H1 (cell line): ENCODE measurements at regions not wholly inside any gene's neighbourhood (a gene's known extent, or its start where the extent isn't known, plus 50 kb on each side); places are given as distances from the start of the nearest gene placed in this dataset.

Experiments
- CTCF ChIA-PET: fragments of 300-600 bp; sonication (Branson Sonifier 250); formaldehyde crosslinking; loops from one replicate; lab custom pipeline; 2021; ENCODE audit not compliant: partially characterized antibody; lab: Charles Lee
- POLR2A ChIA-PET: fragments of 300-600 bp; sonication (Branson Sonifier 250); formaldehyde crosslinking; loops from one replicate; lab custom pipeline; 2021; ENCODE audit warnings: inconsistent platforms; ENCODE audit not compliant: partially characterized antibody; lab: Charles Lee
- DNase-seq, 2 experiments: peaks; one replicate each; pipeline versions ENCODE4 v3.0.0 to v3.0.0-alpha.2; 2010 to 2022; ENCODE audit warnings: low spot score in 2 of 2, low read depth in 1 of 2, mixed read lengths in 1 of 2
- FAIRE-seq: peaks from 2 replicates; lab custom pipeline; 2011; peaks lifted over from hg19 to GRCh38; lab: Jason Lieb, UNC
- H2AFZ ChIP-seq: 2 replicates; pipeline ENCODE4 v1.8.1; 2012; ENCODE audit warnings: low read length, inconsistent platforms
- H2AK5ac ChIP-seq: 2 replicates; pipeline ENCODE4 v1.6.1; 2013; ENCODE audit warnings: low read depth, low read length
- H2BK120ac ChIP-seq: replicated peaks from 2 replicates; pipeline ENCODE3; 2013; ENCODE audit warnings: low read depth, low read length, inconsistent platforms
- H2BK12ac ChIP-seq: 2 replicates; pipeline ENCODE4 v1.6.1; 2013; ENCODE audit warnings: low read depth, low read length
- H2BK15ac ChIP-seq: 2 replicates; pipeline ENCODE4 v1.6.1; 2013; ENCODE audit warnings: low read length
- H2BK20ac ChIP-seq: 2 replicates; pipeline ENCODE4 v1.6.1; 2013; ENCODE audit warnings: low read length
- H2BK5ac ChIP-seq: 2 replicates; pipeline ENCODE4 v1.6.1; 2013; ENCODE audit warnings: low read depth, low read length
- H3K14ac ChIP-seq: 2 replicates; pipeline ENCODE4 v1.6.1; 2013; ENCODE audit warnings: inconsistent platforms; ENCODE audit not compliant: insufficient read length
- H3K18ac ChIP-seq: 2 replicates; pipeline ENCODE4 v1.6.1; 2013; ENCODE audit warnings: low read length; ENCODE audit errors: extremely low read depth
- H3K23ac ChIP-seq: 2 replicates; pipeline ENCODE4 v1.6.1; 2013; ENCODE audit warnings: inconsistent platforms; ENCODE audit not compliant: insufficient read length
- H3K23me2 ChIP-seq: 2 replicates; pipeline ENCODE4 v1.6.1; 2013; ENCODE audit warnings: low read depth, low read length
- H3K27ac ChIP-seq: 2 replicates; pipeline ENCODE4 v1.6.1; 2011; ENCODE audit warnings: low read depth, low read length, inconsistent platforms
- H3K27me3 ChIP-seq, 4 experiments: replicated peaks in 1 of 4; 1 replicate in 1 of 4; 2 replicates in 3 of 4; pipeline versions ENCODE4 v1.6.1 to v1.8.1; 2011 to 2013; ENCODE audit warnings: low read length in 3 of 4, mild to moderate bottlenecking in 3 of 4, inconsistent platforms in 2 of 4, mixed read lengths in 2 of 4, moderate library complexity in 1 of 4; ENCODE audit not compliant: control insufficient read depth in 3 of 4, insufficient read depth in 3 of 4; ENCODE audit errors: extremely low read depth in 1 of 4
- H3K36me3 ChIP-seq, 4 experiments: 2 replicates each; pipeline versions ENCODE4 v1.6.1 to v1.8.1; 2011 to 2013; ENCODE audit warnings: mild to moderate bottlenecking in 4 of 4, low read length in 3 of 4, moderate library complexity in 2 of 4, control low read depth in 1 of 4, inconsistent platforms in 1 of 4; ENCODE audit not compliant: insufficient read depth in 4 of 4, control insufficient read depth in 2 of 4
- H3K4ac ChIP-seq: replicated peaks from 2 replicates; pipeline ENCODE3; 2013; ENCODE audit warnings: low read length, low read depth, mixed read lengths, inconsistent platforms; ENCODE audit not compliant: insufficient read length
- H3K4me1 ChIP-seq, 4 experiments: replicated peaks in 1 of 4; 1 replicate in 1 of 4; 2 replicates in 3 of 4; pipeline versions ENCODE4 v1.6.1 to v1.8.1; 2011 to 2013; ENCODE audit warnings: low read length in 3 of 4, inconsistent platforms in 2 of 4, mixed read lengths in 1 of 4; ENCODE audit not compliant: insufficient read depth in 4 of 4, control insufficient read depth in 3 of 4
- H3K4me2 ChIP-seq, 2 experiments: 2 replicates each; pipeline versions ENCODE4 v1.6.1 to v1.8.1; 2011 to 2013; ENCODE audit warnings: low read depth in 2 of 2, low read length in 2 of 2, control low read depth in 1 of 2, inconsistent platforms in 1 of 2, mild to moderate bottlenecking in 1 of 2; ENCODE audit not compliant: insufficient read depth in 1 of 2
- H3K4me3 ChIP-seq, 4 experiments: fragments of 200-600, 300-600 bp in 1 of 4; sonication (generic), shearing (Covaris generic), sonication (Bioruptor Twin) in 1 of 4; 2 replicates each; pipeline versions ENCODE4 v1.5.1 to v1.8.1; 2011 to 2016; ENCODE audit warnings: low read length in 4 of 4, low read depth in 3 of 4, control low read depth in 2 of 4, inconsistent platforms in 2 of 4, mild to moderate bottlenecking in 2 of 4, mixed read lengths in 1 of 4, moderate library complexity in 1 of 4; ENCODE audit not compliant: insufficient read depth in 2 of 4; ENCODE audit errors: extremely low read depth in 1 of 4
- H3K56ac ChIP-seq: replicated peaks from 2 replicates; pipeline ENCODE3; 2013; ENCODE audit warnings: low read depth, mild to moderate bottlenecking, mixed read lengths, low read length, inconsistent platforms; ENCODE audit not compliant: insufficient read length
- H3K79me1 ChIP-seq: 2 replicates; pipeline ENCODE4 v1.6.1; 2013; ENCODE audit warnings: low read depth, low read length, control low read depth
- H3K79me2 ChIP-seq, 2 experiments: 2 replicates each; pipeline versions ENCODE4 v1.6.1 to v1.8.1; 2012 to 2013; ENCODE audit warnings: low read length in 2 of 2, mild to moderate bottlenecking in 2 of 2, inconsistent platforms in 1 of 2; ENCODE audit not compliant: insufficient read depth in 2 of 2, control insufficient read depth in 1 of 2
- H3K9ac ChIP-seq, 4 experiments: replicated peaks in 1 of 4; 1 replicate in 1 of 4; 2 replicates in 3 of 4; pipeline versions ENCODE4 v1.6.1 to v1.8.1; 2011 to 2013; ENCODE audit warnings: low read depth in 3 of 4, low read length in 3 of 4, control low read depth in 2 of 4, mild to moderate bottlenecking in 2 of 4, moderate library complexity in 2 of 4, inconsistent platforms in 1 of 4; ENCODE audit errors: extremely low read depth in 1 of 4
- H3K9me3 ChIP-seq, 2 experiments: 2 replicates each; pipeline versions ENCODE4 v1.6.1 to v1.8.1; 2012 to 2013; ENCODE audit warnings: mild to moderate bottlenecking in 2 of 2, moderate library complexity in 2 of 2, control low read depth in 1 of 2, inconsistent platforms in 1 of 2, low read depth in 1 of 2, low read length in 1 of 2, mixed read lengths in 1 of 2; ENCODE audit not compliant: insufficient read depth in 2 of 2
- H4K20me1 ChIP-seq, 2 experiments: replicated peaks in 1 of 2; 2 replicates each; pipeline versions ENCODE3 to v1.8.1; 2011 to 2013; ENCODE audit warnings: inconsistent platforms in 2 of 2, low read length in 2 of 2, mild to moderate bottlenecking in 1 of 2; ENCODE audit not compliant: insufficient read depth in 2 of 2, control insufficient read depth in 1 of 2
- H4K5ac ChIP-seq: 2 replicates; pipeline ENCODE4 v1.6.1; 2013; ENCODE audit warnings: low read length, low read depth, mixed read lengths, inconsistent platforms; ENCODE audit not compliant: insufficient read length
- H4K8ac ChIP-seq: 2 replicates; pipeline ENCODE4 v1.8.0; 2013; ENCODE audit warnings: mild to moderate bottlenecking, moderate library complexity, low read length, inconsistent platforms; ENCODE audit not compliant: insufficient read depth; ENCODE audit errors: extremely low read depth
- H4K91ac ChIP-seq: replicated peaks from 2 replicates; pipeline ENCODE3; 2013; ENCODE audit warnings: low read length, mixed read lengths, inconsistent platforms; ENCODE audit not compliant: insufficient read length
- BCL11A ChIP-seq, 2 experiments: IDR thresholded peaks; one replicate each; pipeline ENCODE4 v1.6.1; 2011; ENCODE audit warnings: low read depth in 2 of 2, low read length in 2 of 2, mild to moderate bottlenecking in 2 of 2
- GTF2F1 ChIP-seq: IDR thresholded peaks from 2 replicates; pipeline ENCODE4 v1.6.1; 2012; ENCODE audit warnings: low read depth, low read length, improper control_type of control experiment, borderline replicate concordance
- NANOG ChIP-seq: IDR thresholded peaks from 2 replicates; pipeline ENCODE4 v1.6.1; 2011; ENCODE audit warnings: low read length, low read depth, mild to moderate bottlenecking, inconsistent platforms; ENCODE audit not compliant: insufficient read depth, poor library complexity, severe bottlenecking
- POLR2A ChIP-seq, 2 experiments: IDR thresholded peaks; 1 replicate in 1 of 2; 2 replicates in 1 of 2; pipeline ENCODE4 v1.6.1; 2011; ENCODE audit warnings: low read depth in 2 of 2, low read length in 2 of 2, mild to moderate bottlenecking in 2 of 2; ENCODE audit errors: control extremely low read depth in 1 of 2
- POLR2AphosphoS5 ChIP-seq: IDR thresholded peaks from 2 replicates; pipeline ENCODE4 v1.6.1; 2011; ENCODE audit warnings: low read depth, low read length
- POU5F1 ChIP-seq: IDR thresholded peaks from 2 replicates; pipeline ENCODE4 v1.6.1; 2011; ENCODE audit warnings: low read depth, mild to moderate bottlenecking, low read length, moderate library complexity
- RXRA ChIP-seq: IDR thresholded peaks from 2 replicates; pipeline ENCODE4 v1.6.1; 2011; ENCODE audit warnings: low read depth, mild to moderate bottlenecking, low read length, moderate library complexity; ENCODE audit not compliant: insufficient read depth
- SAP30 ChIP-seq: fragments of 300-600 bp; sonication (generic); IDR thresholded peaks from 2 replicates; pipeline ENCODE4 v1.7.1; 2012; ENCODE audit warnings: low read length, moderate library complexity, mild to moderate bottlenecking, inconsistent platforms; ENCODE audit not compliant: insufficient read depth, insufficient replicate concordance
- SIRT6 ChIP-seq: IDR thresholded peaks from one replicate; pipeline ENCODE4 v1.7.1; 2012; ENCODE audit warnings: low read length, inconsistent platforms
- TBP ChIP-seq: IDR thresholded peaks from 2 replicates; pipeline ENCODE4 v1.6.1; 2011; ENCODE audit warnings: low read depth, low read length, improper control_type of control experiment
- TEAD4 ChIP-seq: IDR thresholded peaks from 2 replicates; pipeline ENCODE4 v1.6.1; 2012; ENCODE audit warnings: low read depth, low read length, inconsistent platforms, mixed read lengths
- WGBS, 2 experiments: shearing (Covaris generic) in 1 of 2; methylation state at CpG; one replicate each; pipeline versions ENCODE4 v1.1.6 to v1.1.7; 2013 to 2015; ENCODE audit warnings: low lambda C conversion rate in 2 of 2, mixed read lengths in 2 of 2, inconsistent platforms in 1 of 2, low coverage in 1 of 2, missing lambda C conversion rate in 1 of 2; ENCODE audit not compliant: insufficient replicate concordance in 2 of 2, insufficient coverage in 1 of 2, insufficient read length in 1 of 2; ENCODE audit errors: extremely low coverage in 1 of 2, missing lambda C conversion rate in 1 of 2; 5-methylcytosine and 5-hydroxymethylcytosine counted together
- TF ChIP-seq, protein P1 (sequence below): IDR thresholded peaks from 2 replicates; pipeline ENCODE4 v1.6.1; 2011; ENCODE audit warnings: low read length, improper control_type of control experiment
- TF ChIP-seq, protein P2 (sequence below): IDR thresholded peaks from 2 replicates; pipeline ENCODE4 v1.6.1; 2012; ENCODE audit warnings: inconsistent platforms

DNA sequence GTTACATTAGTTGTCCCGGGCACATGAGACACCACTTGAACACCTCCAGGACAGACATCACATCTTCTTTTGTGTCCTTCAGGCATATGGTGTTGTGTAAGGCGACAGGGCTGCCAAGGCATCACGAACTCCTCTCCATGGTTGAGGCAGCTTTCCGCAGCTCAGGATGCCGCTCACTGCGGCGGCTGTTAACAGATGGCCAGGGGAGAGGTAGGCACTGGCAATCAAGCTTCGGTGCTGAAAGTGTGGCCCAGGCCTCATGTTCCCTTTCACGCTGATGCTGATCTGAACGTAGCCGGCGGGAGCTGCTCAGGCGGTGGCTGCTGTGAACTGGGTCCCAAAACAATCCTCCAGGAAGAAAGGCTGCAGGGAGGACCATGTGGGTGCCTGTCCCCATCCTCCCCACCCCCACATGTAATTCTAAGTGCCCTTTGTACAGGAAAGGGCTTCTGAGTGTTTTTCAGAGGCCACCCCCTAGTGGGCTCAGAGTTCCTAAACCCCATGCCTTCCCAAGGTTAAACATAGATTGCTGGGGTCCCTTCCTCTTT is 287.1 kb upstream of the AJAP1 start:
- WGBS, 2 experiments = 90% methylated on average over 13 of the region's 13 CpGs; no CpG with 5 or more reads in 1 of the 2 experiments
- H3K14ac ChIP-seq = no peak overlapping the region
- peak overlapping the region; percentile 5 for H4K91ac ChIP-seq
- no peak overlapping the region for H2BK120ac ChIP-seq
- H3K27me3 ChIP-seq = no peaks in the 10 kb centered on the region
- H2BK20ac ChIP-seq = no peak overlapping the region
- FAIRE-seq (no peak), DNase-seq (no peak)
- H2AFZ ChIP-seq = no peak overlapping the region
- H3K56ac ChIP-seq = no peak overlapping the region
- H3K9ac ChIP-seq = no peak overlapping the region
- peaks cover 31 to 64% of the 10 kb centered on the region in 2 experiments for H3K9me3 ChIP-seq
- no peaks in the 10 kb centered on the region for H3K79me2 ChIP-seq
- no peaks in the 10 kb centered on the region for H3K36me3 ChIP-seq
- no peaks in the 10 kb centered on the region; a peak in 1 of 7 replicates for H3K4me1 ChIP-seq
- POLR2A ChIA-PET = no interaction called here
- no peak overlapping the region for H3K18ac ChIP-seq
- no peak overlapping the region for H3K4me3 ChIP-seq
- no peak overlapping the region for H3K23ac ChIP-seq
- H3K4me2 ChIP-seq = no peak overlapping the region
- H4K5ac ChIP-seq = no peak overlapping the region
- H2AK5ac ChIP-seq = 0 out of 2 replicates have a peak overlapping the region, but pooled peaks have one; percentile 39
- CTCF ChIA-PET = no interaction called here
- H4K20me1 ChIP-seq = peaks cover 0 to 3% of the 10 kb centered on the region in 2 experiments
- H3K23me2 ChIP-seq = peaks cover 10% of the 10 kb centered on the region; the same call in 1 of the 2 replicates
- no peak overlapping the region for H3K4ac ChIP-seq
- no peak overlapping the region for H2BK5ac ChIP-seq
- H4K8ac ChIP-seq = peak overlapping the region; percentile 83
- H2BK12ac ChIP-seq = no peak overlapping the region
- H2BK15ac ChIP-seq = no peak overlapping the region
- H3K79me1 ChIP-seq = no peaks in the 10 kb centered on the region
- H3K27ac ChIP-seq = no peak overlapping the region
- TF ChIP-seq, protein P1, sequence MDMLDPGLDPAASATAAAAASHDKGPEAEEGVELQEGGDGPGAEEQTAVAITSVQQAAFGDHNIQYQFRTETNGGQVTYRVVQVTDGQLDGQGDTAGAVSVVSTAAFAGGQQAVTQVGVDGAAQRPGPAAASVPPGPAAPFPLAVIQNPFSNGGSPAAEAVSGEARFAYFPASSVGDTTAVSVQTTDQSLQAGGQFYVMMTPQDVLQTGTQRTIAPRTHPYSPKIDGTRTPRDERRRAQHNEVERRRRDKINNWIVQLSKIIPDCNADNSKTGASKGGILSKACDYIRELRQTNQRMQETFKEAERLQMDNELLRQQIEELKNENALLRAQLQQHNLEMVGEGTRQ = no peak
- no peak for TF ChIP-seq RXRA
- no peak for TF ChIP-seq POLR2AphosphoS5
- TF ChIP-seq SAP30 = no peak
- TF ChIP-seq TEAD4 = no peak
- no peak for TF ChIP-seq POLR2A (IDR thresholded peaks at IDR 0.05; ENCODE audit: control extremely low read depth in 1 of 2, low read depth in 2 of 2, low read length in 2 of 2)
- TF ChIP-seq, protein P2, sequence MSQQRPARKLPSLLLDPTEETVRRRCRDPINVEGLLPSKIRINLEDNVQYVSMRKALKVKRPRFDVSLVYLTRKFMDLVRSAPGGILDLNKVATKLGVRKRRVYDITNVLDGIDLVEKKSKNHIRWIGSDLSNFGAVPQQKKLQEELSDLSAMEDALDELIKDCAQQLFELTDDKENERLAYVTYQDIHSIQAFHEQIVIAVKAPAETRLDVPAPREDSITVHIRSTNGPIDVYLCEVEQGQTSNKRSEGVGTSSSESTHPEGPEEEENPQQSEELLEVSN = no peak
- no peak for TF ChIP-seq TBP
- no peak for TF ChIP-seq POU5F1
- TF ChIP-seq BCL11A (IDR thresholded peaks at IDR 0.05; ENCODE audit: low read depth in 2 of 2, low read length in 2 of 2) = no peak
- no peak for TF ChIP-seq SIRT6
- no peak for TF ChIP-seq GTF2F1
- TF ChIP-seq NANOG = no peak
